ENCODE measurements at regions not wholly inside any gene's neighbourhood (a gene's known extent, or its start where the extent isn't known, plus 50 kb on each side); places are given as distances from the start of the nearest gene placed in this dataset.

DNA sequence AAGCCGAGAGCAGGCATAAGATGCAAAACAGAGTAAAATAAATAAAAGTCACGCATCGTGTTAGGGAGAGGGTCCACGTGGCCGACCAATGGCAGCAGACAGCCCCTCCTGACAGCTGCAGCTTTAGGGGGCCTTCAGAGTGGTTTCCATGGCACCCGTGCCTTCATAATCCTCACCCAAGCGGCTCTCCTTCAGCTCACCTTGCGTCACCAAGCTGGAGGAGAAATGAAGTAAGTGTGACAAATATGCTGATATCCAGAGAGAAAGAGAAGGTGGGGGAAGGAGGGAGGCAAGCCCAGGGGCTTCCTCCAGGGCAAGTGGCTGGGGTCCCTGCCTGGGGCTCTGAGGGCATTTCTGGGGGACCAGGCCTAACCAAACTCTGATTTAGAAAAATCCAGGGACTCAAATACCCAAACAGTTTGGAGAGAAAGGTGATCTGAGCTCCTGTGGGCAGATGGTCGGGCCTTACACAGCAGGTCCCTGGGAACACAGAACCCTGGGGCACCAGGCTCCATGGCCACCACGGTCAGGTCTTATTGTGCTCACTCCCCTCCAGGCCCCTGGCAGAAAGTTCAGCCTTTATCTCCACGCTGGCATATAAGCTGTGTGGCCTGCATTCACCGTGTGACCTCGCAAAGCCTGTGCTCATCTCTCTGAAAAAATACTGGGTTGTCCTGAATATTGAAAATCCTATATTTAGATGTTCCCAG lies 80.7 kb upstream of the TNRC6C start:
- no peak overlapping the region for H3K27ac Mint-ChIP-seq (ENCODE audit: unreplicated experiment)
- TF ChIP-seq, protein P1, sequence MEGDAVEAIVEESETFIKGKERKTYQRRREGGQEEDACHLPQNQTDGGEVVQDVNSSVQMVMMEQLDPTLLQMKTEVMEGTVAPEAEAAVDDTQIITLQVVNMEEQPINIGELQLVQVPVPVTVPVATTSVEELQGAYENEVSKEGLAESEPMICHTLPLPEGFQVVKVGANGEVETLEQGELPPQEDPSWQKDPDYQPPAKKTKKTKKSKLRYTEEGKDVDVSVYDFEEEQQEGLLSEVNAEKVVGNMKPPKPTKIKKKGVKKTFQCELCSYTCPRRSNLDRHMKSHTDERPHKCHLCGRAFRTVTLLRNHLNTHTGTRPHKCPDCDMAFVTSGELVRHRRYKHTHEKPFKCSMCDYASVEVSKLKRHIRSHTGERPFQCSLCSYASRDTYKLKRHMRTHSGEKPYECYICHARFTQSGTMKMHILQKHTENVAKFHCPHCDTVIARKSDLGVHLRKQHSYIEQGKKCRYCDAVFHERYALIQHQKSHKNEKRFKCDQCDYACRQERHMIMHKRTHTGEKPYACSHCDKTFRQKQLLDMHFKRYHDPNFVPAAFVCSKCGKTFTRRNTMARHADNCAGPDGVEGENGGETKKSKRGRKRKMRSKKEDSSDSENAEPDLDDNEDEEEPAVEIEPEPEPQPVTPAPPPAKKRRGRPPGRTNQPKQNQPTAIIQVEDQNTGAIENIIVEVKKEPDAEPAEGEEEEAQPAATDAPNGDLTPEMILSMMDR (IDR thresholded peaks at IDR 0.05) = no peak
- H3K4me1 Mint-ChIP-seq (ENCODE audit: unreplicated experiment) = peaks cover 30% of the 10 kb centered on the region
- no peak for DNase-seq (ENCODE audit: extremely low spot score, unreplicated experiment)
- H3K27me3 Mint-ChIP-seq (ENCODE audit: unreplicated experiment) = peaks cover 11% of the 10 kb centered on the region
- H3K9me3 Mint-ChIP-seq (ENCODE audit: unreplicated experiment) = peaks cover 8% of the 10 kb centered on the region
- H3K4me3 Mint-ChIP-seq (ENCODE audit: unreplicated experiment) = no peak overlapping the region
- peaks cover 2% of the 10 kb centered on the region for H3K36me3 Mint-ChIP-seq (ENCODE audit: unreplicated experiment)

DNA sequence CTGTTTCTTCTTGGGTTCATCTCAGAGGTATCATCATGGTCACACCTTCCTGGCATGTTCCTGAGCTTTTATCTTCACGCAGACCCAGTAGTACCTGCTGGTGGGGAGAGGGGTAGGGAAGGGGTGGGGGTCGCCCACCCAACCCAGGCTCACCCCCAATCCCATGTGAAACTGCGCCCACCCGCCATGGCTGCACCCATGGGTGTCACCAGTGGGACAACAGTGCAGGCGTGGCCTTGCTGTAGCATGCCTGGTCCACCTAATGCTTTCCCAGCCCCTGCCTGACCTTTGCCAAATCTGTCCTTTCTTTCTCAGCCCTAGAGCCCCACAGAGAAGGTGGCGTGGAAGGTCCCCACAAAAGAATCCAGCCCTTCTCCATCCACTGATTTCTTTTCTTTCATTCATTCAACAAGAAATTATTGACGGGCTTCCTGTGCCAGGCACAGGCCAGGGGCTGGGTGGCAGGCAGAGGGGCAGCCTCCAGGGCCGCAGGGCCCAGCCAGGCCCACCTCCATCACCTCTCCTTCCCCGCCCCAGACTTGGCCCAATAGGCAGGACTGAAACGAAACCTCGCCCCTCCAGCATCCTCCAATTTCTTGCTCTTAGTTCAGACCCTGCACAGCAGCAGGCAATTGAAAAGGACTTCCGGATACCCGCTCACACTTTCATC lies 79.1 kb upstream of the TNRC6C start:
- TF ChIP-seq, protein P1 (IDR thresholded peaks at IDR 0.05) = no peak
- H3K27me3 Mint-ChIP-seq (ENCODE audit: unreplicated experiment) = peaks cover 17% of the 10 kb centered on the region
- H3K27ac Mint-ChIP-seq (ENCODE audit: unreplicated experiment) = no peak overlapping the region
- peaks cover 2% of the 10 kb centered on the region for H3K36me3 Mint-ChIP-seq (ENCODE audit: unreplicated experiment)
- no peak overlapping the region for H3K4me3 Mint-ChIP-seq (ENCODE audit: unreplicated experiment)
- H3K9me3 Mint-ChIP-seq (ENCODE audit: unreplicated experiment) = peaks cover 8% of the 10 kb centered on the region
- DNase-seq (ENCODE audit: extremely low spot score, unreplicated experiment) = no peak
- peaks cover 30% of the 10 kb centered on the region for H3K4me1 Mint-ChIP-seq (ENCODE audit: unreplicated experiment)

DNA sequence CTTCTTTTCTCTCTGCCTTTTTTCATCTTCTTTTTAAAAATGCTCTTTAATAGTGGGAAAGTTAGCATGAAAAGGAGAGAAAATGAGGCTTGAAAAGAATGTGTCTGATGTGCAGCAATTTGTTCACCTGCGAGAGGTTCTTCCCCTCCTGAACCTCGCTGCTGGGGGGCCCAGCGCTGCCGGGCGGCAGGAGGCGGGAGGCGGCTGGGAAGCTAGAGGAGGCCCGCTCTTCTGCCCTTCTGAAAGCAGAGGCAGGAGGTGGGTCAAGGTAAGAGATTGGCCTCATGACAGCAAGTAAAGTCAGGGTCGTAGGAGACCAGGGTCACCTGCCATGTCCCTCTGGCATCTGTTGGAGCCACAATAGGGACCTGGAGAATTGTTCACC lies 78.6 kb upstream of the TNRC6C start:
- TF ChIP-seq, protein P1 (IDR thresholded peaks at IDR 0.05) = no peak
- no peak overlapping the region for H3K4me3 Mint-ChIP-seq (ENCODE audit: unreplicated experiment)
- peaks cover 2% of the 10 kb centered on the region for H3K36me3 Mint-ChIP-seq (ENCODE audit: unreplicated experiment)
- H3K4me1 Mint-ChIP-seq (ENCODE audit: unreplicated experiment) = peaks cover 26% of the 10 kb centered on the region
- DNase-seq (ENCODE audit: extremely low spot score, unreplicated experiment) = no peak
- peaks cover 8% of the 10 kb centered on the region for H3K9me3 Mint-ChIP-seq (ENCODE audit: unreplicated experiment)
- peaks cover 21% of the 10 kb centered on the region for H3K27me3 Mint-ChIP-seq (ENCODE audit: unreplicated experiment)
- no peak overlapping the region for H3K27ac Mint-ChIP-seq (ENCODE audit: unreplicated experiment)

DNA sequence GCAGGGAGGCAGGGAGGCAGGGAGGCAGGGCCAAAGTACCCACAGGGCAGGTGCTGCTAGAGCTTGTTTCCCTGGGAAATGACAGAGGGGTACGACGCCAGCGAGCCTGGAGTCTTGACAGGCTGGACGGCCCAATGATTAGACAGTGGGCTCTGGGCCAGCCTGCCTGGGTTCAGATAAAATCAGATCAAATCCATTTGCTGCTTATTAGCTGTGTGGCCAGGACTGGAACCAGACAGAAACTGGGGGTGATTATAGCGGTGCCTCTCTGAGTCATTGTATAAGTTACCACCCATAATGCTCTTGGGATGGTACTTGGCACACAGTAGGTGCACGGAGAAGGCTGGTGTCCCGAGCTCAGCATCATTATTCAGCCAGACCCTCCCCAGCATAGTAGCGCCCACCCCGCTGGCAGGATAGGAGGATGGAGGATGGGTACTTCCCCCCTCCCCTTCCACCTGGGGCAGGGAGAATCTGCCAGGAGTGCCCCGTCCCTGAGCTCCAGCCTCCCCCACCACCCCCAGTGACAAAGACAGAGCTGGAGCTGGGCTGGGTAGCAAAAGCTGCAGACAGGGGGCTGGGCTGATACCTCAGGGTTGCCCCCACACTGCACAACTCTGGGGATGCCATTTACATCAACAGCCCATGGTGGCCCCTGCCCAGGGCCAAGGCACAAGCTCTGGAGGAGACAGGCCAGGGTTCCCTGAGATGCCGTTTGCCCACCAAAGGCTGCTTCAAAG lies 77.6 kb upstream of the TNRC6C start:
- DNase-seq (ENCODE audit: extremely low spot score, unreplicated experiment) = no peak
- H3K4me3 Mint-ChIP-seq (ENCODE audit: unreplicated experiment) = no peak overlapping the region
- TF ChIP-seq, protein P1 (IDR thresholded peaks at IDR 0.05) = no peak
- H3K36me3 Mint-ChIP-seq (ENCODE audit: unreplicated experiment) = no peaks in the 10 kb centered on the region
- no peak overlapping the region for H3K27ac Mint-ChIP-seq (ENCODE audit: unreplicated experiment)
- peaks cover 18% of the 10 kb centered on the region for H3K4me1 Mint-ChIP-seq (ENCODE audit: unreplicated experiment)
- peaks cover 25% of the 10 kb centered on the region for H3K27me3 Mint-ChIP-seq (ENCODE audit: unreplicated experiment)
- peaks cover 3% of the 10 kb centered on the region for H3K9me3 Mint-ChIP-seq (ENCODE audit: unreplicated experiment)

DNA sequence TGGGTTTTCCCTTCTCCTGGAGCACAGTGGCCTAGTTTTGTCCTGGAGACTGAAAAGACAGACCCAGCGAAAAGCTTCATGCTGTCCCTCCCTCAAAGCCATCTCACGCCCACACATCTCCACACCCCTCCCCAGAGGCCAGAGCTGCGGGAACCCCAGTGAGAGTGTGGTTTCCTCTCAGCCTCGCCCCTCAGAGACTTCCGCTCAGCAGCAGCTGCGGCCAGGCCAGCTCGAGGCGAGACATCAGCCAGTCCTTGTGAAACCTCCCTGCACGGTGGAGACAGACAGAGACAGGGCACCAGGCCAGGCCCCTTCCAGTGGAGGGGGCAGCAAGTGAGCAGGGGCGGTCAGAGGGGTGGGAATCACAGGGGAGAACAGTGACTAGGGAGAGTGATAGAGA lies 77.0 kb upstream of the TNRC6C start:
- Mint-ChIP-seq H3K4me1 (ENCODE audit: unreplicated experiment) (peaks cover 18% of the 10 kb centered on the region), H3K9me3 (ENCODE audit: unreplicated experiment) (no peaks in the 10 kb centered on the region), H3K27ac (ENCODE audit: unreplicated experiment) (no peak overlapping the region), H3K27me3 (ENCODE audit: unreplicated experiment) (peaks cover 31% of the 10 kb centered on the region), H3K36me3 (ENCODE audit: unreplicated experiment) (no peaks in the 10 kb centered on the region), H3K4me3 (ENCODE audit: unreplicated experiment) (no peak overlapping the region)
- TF ChIP-seq, protein P1 (IDR thresholded peaks at IDR 0.05) = no peak
- DNase-seq (ENCODE audit: extremely low spot score, unreplicated experiment) = no peak

Measured in osteocyte (in vitro differentiated cells).